ENCODE measurements at regions not wholly inside any gene's neighbourhood (a gene's known extent, or its start where the extent isn't known, plus 50 kb on each side); places are given as distances from the start of the nearest gene placed in this dataset.
"Not testable (repeated sequence)": the region's sequence is repeated elsewhere in the genome, so short reads cannot be mapped to it uniquely, and the experiment has no call there.

GRCh38 chr2:207216457-207216856 lies 50.7 kb upstream of the KLF7 start:
- no peak for DNase-seq (ENCODE audit: low read depth)

DNA sequence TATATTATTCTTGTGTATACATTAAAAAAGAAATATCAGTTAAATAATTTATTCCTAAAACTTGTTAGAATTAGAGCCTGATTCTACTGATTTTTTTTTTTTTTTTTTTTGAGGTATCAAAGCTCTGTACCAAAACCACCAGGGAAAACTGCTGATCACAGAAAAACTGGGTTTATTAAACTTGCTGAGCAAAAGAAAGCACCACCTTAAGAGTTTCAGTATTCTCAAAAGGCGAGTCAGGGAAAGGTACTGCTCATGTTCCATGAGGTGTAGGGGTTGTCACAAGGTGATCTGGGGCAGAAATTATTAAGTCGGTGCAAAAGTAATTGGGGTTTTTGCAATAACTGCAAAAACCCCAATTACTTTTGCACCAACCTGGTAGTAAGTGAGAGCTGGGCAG lies 51.7 kb upstream of the KLF7 start:
- DNase-seq (ENCODE audit: low read depth) = no peak

DNA sequence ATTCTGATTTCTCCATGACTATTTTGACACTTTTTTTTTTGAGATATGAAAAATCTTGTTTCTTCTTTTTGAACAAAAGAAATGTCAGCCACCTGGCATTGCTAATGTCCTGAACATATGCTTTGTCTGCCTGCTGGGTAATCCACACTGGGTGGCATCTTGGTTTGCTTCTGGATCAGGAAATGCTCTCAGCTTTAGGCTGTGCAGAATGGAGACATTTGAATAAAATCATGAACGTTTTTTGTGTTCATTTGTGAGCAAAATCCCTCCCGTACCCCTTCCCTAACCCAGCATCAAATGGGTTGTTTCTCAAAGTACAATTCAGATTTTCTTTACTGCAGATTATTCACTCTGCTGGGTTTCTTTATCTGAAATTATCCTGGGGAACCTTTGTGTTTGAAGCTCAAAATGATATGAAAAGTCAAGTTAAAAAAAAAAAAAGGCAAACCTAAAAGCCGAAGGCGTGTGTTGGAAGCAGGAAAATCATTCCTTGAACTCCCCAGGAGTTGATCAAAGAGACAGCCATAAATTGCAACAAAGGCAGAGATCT lies 53.4 kb upstream of the KLF7 start:
- no peak for DNase-seq (ENCODE audit: low read depth)

- DNase-seq (ENCODE audit: low read depth) = peak; percentile 61
Observed at GRCh38 chr2:207219676-207220501, 54.1 kb upstream of the KLF7 start.

DNA sequence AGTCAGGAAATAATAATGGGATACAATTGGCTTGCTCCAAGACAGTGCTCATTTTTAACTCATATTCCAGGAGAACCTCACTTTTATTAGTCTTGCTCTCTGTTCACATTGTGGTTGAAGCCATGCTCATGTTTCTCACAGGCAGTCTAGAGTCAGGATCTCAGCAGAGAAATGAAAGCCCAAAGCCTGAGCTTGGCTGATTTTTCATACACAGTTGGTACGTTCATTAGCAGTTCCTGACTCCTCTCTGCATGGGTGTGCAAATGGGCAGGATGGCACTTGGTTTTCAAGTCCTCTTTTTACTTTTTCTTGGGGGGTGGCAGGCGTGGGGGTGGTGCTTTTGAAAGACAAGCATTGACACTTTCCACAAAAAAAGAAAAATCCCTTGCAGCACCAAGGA lies 56.0 kb upstream of the KLF7 start:
- DNase-seq (ENCODE audit: low read depth) = no peak

- DNase-seq (ENCODE audit: low read depth) = no peak
Observed at GRCh38 chr2:207223051-207223450, 57.3 kb upstream of the KLF7 start.

DNA sequence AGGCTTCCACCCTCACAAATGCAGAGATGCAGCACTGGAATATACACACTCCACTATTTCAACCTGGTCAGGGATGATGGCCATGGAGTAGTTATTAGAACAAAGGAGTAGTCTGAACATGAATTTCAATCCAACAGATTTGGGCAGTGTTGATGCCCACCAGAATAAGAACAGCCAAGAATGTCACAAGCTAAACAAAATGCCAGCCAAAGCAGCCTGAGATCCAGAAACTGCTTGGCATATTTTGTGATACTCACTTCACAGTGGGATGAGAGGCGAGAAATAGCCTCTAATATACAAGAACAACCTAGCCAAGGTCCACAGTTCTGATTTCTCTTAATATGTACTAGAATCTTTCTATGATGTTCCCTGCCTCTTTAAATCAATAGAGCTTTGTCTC lies 58.6 kb upstream of the KLF7 start:
- no peak for DNase-seq (ENCODE audit: low read depth)

DNA sequence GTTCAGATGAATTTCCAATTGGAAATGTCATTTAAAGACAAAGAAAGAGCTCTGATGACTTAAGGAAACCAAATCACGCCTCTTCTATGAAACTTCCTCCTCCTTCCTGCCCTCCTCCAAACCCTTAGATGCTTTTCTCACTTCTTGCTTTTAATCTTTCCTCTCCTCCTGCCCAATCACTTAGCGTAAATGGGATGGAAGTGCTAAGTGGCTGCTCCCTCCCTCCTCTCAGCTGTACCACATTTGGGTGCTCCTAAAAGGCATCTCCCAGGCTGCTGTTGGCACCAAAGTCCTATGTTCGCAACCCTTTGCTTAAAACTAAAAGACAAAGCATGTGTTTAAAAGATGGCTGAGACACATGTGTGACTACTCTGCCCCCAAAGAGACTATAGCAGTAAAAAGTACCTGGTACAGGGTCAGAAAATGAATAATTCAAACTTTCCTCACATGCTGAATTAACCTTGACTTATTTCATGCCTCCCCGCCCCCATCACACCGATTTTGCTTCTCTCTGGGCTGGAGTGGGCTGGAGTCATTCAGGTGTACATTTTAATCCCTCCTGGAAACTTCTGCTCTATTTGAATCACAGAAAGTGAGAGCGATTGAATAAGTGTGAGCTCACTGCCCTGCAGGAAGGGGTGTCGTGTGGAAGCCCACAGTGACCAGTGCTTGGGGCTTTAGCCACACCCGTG lies 59.2 kb upstream of the KLF7 start:
- DNase-seq (ENCODE audit: low read depth) = no peak

DNA sequence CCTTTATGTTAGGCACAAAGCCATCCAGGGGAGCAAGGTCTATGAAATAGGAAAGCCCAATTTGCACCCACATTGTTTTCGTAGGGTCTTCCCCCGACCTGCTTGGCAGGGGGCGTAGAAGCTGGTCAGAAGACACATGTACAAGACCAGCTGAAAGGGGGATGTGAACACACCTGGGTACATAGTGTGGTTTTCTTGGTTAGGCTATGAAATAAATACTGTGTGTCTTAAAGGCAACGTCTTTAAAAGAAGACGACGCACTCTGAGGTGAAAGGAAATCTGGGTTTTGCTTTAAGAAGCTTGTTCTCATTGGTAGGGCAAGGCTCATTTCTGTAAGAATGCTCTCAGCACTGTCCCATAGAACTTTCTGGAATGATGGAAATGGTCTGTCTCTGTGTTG lies 60.0 kb upstream of the KLF7 start:
- DNase-seq (ENCODE audit: low read depth) = no peak

DNA sequence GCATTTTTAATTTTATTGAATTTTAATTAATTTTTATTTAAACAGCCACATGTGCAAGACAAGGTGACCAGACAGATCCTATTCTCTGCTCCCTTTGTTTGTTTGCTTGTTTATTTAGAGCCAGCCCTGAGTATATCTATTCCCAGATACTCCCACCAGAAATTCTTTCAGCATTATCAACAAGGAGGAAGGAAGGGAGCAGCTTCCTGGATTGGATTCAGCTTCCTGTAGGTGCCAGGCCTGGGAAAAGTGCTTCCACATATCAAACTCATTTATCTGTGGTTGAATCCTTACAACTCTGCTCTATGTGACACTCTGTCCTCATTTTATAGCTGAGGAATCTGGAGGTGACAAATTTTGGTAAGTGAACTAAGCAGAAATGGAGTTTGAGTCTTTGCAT lies 60.5 kb upstream of the KLF7 start:
- DNase-seq (ENCODE audit: low read depth) = no peak

DNA sequence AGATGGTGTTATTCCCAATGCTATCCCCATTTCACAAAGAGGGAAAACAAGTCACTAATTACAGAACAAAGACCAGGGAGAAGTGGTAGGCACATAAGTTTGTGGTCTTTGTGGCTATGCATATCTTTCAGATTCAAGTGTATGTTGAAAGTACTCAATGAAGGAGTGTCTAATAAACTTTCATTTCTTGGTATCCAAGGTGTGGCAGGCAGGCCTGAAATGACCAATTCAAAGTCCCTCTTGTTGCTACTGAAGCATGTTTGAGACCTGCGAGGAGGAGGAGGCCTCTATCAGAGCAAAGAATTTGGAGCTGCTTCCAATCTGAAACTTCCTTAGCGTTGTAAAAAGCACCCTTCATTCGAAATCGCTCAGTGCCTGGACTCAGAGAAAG lies 60.9 kb upstream of the KLF7 start:
- DNase-seq (ENCODE audit: low read depth) = no peak

DNA sequence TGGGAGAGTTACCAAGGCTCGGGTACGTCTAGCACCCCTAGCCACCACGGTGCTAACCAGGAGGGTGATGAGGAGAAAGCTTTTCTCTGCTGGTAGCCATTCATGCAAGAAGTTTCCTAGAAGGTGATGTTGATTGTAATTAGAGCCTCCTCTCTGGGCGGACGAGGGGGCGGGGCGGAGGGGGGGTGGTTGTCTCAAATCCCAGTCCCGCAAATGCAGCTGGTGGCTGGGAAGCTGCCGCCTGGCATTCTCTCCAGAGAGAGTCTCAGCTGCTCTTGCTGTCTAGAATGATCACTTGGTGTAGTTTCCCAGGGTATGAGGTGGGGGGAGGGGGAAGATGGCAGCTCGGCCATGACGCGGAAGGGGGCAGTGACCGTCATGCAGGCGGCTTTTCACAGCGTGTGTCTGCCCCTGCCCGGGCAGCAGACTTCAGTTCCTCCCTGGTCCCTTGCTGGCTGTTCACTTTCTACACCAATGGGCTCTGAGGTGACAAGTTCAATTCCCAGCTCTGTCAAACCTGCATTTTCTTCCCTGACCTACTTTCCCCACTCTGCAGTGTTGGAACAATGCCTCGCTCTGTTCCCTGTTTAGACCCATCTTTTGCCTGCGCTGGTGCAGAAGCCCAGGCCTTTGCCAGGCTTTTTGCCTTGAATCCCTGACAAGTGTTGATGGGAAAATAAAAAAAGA lies 61.5 kb upstream of the KLF7 start:
- DNase-seq (ENCODE audit: low read depth) = no peak

GRCh38 chr2:207227749-207228145 lies 62.0 kb upstream of the KLF7 start:
- DNase-seq (ENCODE audit: low read depth) = no peak

DNA sequence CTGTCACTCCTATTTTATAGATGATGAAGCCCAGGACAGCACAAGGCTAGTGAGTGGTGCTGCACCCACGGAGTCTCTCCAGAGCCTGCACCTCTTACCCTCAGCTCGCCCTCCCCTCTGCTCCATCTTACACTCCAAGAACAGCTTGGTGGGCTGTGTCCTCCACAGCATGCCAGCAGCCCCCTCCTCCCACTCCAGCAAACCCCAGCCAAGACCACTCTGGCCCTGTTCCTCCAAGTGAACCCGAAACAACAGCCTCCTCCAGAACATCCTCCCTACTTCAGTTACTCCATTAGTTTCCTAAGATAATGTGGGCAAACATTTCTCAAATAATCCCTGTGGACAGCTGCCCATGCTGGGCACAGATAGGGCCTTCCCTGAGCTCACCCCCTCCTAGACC lies 62.7 kb upstream of the KLF7 start:
- no peak for DNase-seq (ENCODE audit: low read depth)

GRCh38 chr2:207229161-207229560 lies 63.4 kb upstream of the KLF7 start:
- no peak for DNase-seq (ENCODE audit: low read depth)

DNA sequence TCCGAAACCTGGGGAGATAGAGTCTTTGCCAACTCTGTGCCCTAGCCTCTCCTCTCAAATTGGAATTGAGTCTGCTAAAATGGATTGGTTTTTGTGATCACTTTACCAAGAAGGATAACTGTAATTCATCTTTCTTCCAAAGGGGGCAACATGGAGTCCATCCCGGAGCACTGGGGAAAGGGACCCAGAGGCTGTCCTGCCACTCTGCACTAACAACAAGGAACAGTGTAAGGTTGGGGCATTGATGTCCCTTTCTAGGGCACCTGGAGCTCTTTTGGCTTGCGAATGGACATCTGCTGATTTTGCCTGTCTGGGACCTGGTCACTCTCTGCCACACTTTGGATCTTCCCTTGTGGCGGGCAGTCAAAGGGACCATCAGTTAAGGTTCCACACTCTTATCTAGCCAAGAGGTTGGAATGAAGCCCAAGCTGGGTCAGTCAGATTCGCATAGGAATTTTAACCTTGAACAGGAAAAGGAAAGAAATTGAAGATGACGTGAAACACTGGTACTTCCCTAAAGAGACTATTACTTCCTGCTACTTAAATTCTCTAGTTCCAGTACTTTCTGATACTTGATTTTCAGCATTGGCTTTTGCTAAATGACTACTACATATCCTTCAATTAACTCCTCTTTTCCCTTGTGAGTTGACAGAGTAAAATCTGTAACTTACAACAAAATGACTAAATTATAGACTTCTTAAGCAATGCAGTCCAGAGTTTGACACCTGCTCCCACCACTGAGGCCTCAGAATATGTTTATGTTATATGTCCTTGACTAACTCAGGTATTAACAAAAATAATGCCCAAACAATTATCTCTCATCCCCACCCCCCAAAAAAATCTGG lies 64.7 kb upstream of the KLF7 start:
- DNase-seq (ENCODE audit: low read depth) = no peak

DNA sequence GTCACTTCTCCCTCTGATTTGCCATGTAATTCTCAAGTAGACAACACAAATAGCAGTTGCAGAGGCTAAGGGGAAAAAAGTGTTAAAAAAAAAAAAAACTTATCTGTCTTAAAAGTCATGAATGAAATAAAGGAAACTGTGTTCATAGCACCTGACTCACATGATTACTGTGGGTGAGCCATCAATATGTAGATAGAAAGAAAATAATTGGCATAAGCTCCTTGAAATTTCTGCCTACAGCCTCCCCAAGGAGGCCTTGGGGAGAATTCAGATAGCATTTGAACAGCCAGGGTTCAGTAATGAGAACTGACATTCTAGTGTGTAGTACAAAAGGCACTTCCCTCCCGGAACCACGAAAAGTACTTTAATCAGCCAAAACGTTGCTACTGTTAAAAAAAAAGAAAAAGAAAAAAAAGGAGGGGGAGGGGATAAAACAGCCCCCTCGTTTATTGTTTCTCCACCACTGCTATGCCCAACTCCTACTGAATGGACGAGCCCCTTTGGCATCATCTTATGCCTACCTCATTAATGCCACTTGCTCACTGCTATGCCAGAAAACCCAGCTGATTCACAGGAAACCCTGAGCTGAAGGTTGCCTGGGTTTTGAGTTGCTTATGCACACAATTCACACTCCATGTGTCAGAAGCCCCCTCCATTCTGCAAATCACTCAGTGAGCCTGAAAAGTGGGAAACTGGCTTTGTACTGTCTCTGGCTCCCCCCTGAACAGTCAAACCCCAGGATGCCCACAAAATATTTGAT lies 65.5 kb upstream of the KLF7 start:
- DNase-seq (ENCODE audit: low read depth) = no peak

DNA sequence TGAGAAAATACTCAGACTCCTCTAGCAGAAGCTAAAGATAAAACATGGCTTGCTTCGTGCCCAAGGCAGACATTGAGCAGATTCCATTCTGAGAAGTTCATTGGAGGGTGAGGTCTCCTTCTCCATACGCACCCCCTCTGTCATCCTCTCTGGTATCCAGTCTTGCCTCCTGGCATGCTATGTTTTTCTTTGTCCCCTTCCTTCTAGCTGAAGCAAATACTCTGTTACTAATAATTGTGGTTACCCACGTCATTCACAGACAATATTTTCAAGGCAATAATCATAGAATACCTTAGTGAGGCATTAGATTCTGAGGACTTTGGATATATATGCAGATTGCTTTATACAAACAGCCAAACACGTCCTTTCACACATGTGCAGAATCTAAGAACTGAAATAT lies 66.2 kb upstream of the KLF7 start:
- no peak for DNase-seq (ENCODE audit: low read depth)

- DNase-seq (ENCODE audit: low read depth) = not testable (repeated sequence)
Observed at GRCh38 chr2:207233141-207233540, 67.4 kb upstream of the KLF7 start.

GRCh38 chr2:207233731-207234130 lies 68.0 kb upstream of the KLF7 start:
- no peak for DNase-seq (ENCODE audit: low read depth)

- no peak for DNase-seq (ENCODE audit: low read depth)
Observed at GRCh38 chr2:207235621-207236020, 69.9 kb upstream of the KLF7 start.

Data from GM04503 (cell line).